HG02763 (cell line): ENCODE measurements at regions not wholly inside any gene's neighbourhood (a gene's known extent, or its start where the extent isn't known, plus 50 kb on each side); places are given as distances from the start of the nearest gene placed in this dataset.
"Not testable (repeated sequence)": the region's sequence is repeated elsewhere in the genome, so short reads cannot be mapped to it uniquely, and the experiment has no call there.

ENCODE experiments used
- ATAC-seq: cut with Tn5 transposase; IDR thresholded peaks from one replicate; pipeline ENCODE4 v1.9.1; 2021; ENCODE audit warnings: mild to moderate bottlenecking, moderate library complexity; ENCODE audit not compliant: unreplicated experiment

DNA sequence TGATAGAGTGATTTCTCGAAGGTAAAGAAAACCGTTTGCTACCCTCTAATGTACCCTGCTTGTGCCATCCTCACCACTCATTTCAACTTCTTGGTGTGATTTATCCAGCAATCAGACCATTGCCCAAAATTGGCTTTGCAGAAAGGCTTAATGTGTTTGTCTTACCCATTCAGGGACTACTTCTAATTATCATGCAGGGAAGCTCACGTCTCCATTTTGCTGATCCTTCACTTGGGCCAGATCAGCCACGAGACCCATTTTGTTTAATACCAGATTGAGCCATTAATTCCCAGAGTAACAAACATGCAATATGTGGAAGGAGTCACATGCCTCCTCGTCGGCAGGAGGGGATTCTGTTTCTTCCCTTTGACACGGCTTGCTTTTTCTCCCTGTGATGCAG, 51.1 kb upstream of the CRY1 start:
- no peak for ATAC-seq

DNA sequence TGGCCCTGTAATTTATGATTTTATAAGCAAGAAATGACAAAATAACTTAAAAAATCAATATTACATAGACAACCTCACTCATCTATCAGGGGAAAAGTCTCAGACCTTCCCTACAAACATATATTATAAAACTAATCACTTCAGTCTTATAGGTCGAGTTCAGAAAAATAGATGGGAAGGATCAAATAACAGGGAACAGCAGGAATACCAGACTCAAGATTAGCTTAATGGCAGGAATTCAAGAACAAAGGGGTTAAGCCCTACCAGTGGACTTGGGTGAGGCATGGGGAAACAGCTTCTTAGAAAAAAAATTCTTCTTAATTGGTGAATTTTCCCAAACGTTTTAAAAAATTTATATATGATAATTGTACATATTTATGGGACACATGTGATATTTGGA, 51.6 kb upstream of the CRY1 start:
- no peak for ATAC-seq

DNA sequence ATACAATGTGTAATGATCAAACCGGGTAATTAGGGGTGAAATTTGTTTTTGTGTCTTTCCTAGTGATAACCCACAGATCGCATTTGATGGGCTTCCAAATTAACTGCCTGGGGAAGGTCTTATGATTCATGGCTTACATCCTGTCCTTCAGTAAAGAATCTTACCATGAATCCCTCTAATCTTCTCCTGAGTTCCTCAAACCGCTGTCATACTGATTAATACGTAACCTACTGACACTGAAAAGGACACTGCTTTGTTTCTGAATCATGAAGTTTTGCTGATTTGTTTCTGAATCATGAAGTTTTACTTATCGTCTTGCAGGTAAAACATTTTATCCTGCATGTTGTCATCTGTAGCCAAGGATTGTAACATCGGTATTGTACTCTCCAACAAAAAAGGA, 52.0 kb upstream of the CRY1 start:
- no peak for ATAC-seq

GRCh38 chr12:107148107-107148506, 54.8 kb upstream of the CRY1 start:
- ATAC-seq = no peak

- no peak for ATAC-seq
Measured at GRCh38 chr12:107152315-107152714, 59.0 kb upstream of the CRY1 start.

GRCh38 chr12:107159384-107159900, 66.1 kb upstream of the CRY1 start:
- ATAC-seq = no peak

GRCh38 chr12:107163413-107163812, 70.1 kb upstream of the CRY1 start:
- ATAC-seq = no peak

DNA sequence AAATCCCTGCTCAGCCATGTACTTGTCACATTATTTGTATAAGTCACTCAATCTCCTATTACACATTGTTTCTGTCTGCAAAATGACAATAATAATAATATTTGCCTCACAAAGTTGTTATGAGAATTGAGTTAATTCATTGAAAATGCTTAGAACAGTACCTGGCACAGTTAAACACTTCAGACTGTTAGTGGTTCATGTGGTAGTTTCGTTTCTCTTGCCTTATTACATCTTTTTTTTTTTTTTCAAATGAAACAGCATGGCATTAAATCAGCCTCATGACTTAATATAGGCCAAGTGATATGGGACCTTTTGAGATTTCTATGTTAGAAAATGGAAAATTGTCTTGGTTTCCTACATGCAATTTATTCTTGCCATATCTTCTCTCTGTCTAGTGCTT, 71.0 kb upstream of the CRY1 start:
- ATAC-seq = no peak

- no peak for ATAC-seq
Measured at GRCh38 chr12:107165581-107165980, 72.2 kb upstream of the CRY1 start.

- ATAC-seq = no peak
Measured at GRCh38 chr12:107167756-107168155, 74.4 kb upstream of the CRY1 start.

DNA sequence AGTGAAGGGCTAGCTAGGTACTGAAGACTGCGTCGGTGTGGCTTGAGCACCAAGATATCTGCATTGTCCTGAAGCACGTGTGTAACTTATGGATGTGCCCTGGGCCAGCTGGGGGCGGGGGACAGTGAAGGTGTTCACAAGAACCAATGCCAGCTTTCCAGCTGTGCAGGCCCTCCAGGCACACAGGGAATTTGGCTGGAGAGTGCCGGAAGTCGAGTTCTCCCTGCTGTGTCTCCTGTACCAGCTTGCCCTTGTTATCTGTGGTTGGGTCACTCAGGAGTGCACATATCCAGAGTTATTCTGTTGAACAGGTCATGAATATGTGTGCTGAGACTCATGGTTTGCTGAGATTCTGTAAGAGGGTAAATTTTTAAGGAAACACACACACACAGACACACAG, 75.9 kb upstream of the CRY1 start:
- ATAC-seq = no peak

DNA sequence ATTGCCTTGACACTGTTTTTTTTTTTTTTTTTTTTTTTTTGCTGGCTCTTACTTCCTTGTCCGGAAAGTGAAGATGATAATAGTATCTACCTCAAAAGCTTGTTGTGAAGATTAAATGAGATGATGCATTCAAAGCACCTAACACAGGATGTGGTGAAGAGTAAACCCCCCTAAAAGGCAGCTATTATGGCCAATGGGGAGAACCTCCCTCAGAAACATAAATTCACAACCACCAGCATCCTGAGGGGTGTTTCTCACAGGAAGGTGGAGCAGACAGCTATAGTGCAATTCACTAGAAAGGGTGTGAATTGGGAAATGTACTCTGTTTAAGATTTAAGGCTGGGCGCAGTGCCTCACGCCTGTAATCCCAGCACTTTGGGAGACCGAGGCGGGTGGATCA, 85.4 kb upstream of the CRY1 start:
- ATAC-seq = no peak

- no peak for ATAC-seq
Measured at GRCh38 chr12:107179871-107180270, 86.5 kb upstream of the CRY1 start.

- no peak for ATAC-seq
Measured at GRCh38 chr12:107180272-107180671, 86.9 kb upstream of the CRY1 start.

DNA sequence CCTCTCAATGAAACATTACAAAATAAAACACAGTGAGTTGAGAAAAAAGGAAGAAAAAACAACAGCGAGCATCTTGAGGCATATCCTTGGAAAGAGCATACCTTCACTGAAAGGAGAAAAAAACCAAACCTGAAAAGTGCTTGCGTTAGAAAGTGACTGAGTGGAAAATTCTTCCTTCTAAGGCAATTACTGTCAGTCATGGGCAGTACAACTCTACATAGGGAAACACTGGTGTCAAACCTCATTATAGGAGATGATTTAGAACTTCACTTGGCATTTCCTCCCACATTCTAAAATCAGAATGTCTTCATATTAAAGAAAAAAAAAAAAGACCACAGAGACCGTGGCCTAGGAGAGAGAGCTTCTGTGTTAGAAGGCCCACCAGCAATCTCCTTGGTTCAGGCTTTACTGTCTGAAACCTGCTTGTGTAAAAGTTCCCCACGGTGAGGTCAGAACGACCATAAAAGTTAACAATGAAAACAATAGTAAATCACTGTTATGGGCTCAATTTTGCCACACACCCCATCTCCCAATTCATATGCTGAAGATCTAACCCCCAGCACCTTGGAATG, 91.1 kb upstream of the CRY1 start:
- no peak for ATAC-seq

DNA sequence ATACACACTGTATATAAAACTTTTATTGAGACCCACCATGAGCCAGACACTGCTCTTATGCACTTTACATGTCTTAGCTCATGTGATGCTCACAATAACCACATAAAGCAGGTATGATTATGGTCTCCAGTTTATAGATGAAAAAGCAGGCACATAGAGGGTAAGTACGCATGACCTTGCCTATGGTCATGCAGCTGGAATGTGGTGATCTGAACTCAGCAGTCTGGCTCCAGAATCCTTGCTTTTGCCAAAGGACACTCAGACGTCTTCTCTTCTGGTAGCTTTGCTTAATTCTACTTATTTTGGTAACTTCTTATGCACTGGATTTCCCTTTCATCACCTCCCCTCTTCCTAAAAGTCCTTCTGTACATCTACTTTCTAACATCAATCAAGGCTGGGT, 103.3 kb upstream of the CRY1 start:
- no peak for ATAC-seq

- ATAC-seq = no peak
Measured at GRCh38 chr12:107200394-107200793, 107.0 kb upstream of the CRY1 start.

- ATAC-seq = no peak
Measured at GRCh38 chr12:107207931-107208525, 114.7 kb upstream of the CRY1 start.

- not testable (repeated sequence) for ATAC-seq
Measured at GRCh38 chr12:107209700-107210099, 116.4 kb upstream of the CRY1 start.

GRCh38 chr12:107214373-107214773, 121.0 kb upstream of the CRY1 start:
- ATAC-seq = not testable (repeated sequence)

GRCh38 chr12:107216411-107216810, 123.1 kb upstream of the CRY1 start:
- ATAC-seq = not testable (repeated sequence)

GRCh38 chr12:107219301-107219700, 126.0 kb upstream of the CRY1 start:
- no peak for ATAC-seq

DNA sequence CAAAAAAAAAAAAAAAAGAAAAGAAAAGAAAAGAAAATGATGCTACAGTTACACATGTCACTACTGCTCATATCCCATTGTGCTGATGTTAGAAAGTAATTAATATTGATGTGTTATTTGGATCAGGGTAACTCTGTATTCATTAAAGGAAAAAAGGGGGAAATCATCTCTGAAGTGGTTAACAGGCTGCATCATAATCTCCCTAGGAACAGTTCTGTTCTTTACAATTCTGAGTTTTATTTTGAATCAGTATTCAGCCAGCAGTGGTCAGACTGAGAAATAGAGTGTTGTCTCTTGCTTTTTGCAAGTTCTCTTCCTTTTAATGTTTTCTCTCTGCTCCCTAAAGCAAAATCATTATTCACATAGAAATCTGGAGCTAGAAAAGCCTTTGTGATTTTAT, 128.6 kb upstream of the CRY1 start:
- no peak for ATAC-seq
